ENCODE measurements at regions not wholly inside any gene's neighbourhood (a gene's known extent, or its start where the extent isn't known, plus 50 kb on each side); places are given as distances from the start of the nearest gene placed in this dataset.
"Not testable (repeated sequence)": the region's sequence is repeated elsewhere in the genome, so short reads cannot be mapped to it uniquely, and the experiment has no call there.

DNA sequence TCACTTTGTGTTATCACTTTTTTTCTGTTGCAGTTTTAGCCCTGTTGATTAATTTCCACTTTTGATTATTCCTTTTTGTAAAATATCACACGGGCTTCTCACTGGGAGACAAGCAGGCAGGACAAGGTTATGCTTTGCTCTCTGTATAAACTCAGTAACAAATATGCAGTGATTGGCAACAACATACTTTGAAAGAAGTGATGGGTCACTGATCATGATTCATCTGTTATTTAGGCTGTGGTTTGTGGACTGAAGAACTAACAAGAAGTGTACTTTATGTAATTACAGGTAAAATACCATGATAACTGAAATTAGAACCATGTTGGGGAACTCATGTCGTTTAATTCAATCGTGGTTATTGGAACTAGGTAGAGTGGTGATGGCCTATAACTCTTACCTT is 62.1 kb upstream of the ABI1 start:
- TF ChIP-seq, protein P1, sequence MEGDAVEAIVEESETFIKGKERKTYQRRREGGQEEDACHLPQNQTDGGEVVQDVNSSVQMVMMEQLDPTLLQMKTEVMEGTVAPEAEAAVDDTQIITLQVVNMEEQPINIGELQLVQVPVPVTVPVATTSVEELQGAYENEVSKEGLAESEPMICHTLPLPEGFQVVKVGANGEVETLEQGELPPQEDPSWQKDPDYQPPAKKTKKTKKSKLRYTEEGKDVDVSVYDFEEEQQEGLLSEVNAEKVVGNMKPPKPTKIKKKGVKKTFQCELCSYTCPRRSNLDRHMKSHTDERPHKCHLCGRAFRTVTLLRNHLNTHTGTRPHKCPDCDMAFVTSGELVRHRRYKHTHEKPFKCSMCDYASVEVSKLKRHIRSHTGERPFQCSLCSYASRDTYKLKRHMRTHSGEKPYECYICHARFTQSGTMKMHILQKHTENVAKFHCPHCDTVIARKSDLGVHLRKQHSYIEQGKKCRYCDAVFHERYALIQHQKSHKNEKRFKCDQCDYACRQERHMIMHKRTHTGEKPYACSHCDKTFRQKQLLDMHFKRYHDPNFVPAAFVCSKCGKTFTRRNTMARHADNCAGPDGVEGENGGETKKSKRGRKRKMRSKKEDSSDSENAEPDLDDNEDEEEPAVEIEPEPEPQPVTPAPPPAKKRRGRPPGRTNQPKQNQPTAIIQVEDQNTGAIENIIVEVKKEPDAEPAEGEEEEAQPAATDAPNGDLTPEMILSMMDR (IDR thresholded peaks at IDR 0.05), result not testable (repeated sequence)
- TF ChIP-seq EP300, POLR2A, POLR2AphosphoS5 (IDR thresholded peaks at IDR 0.05): not testable (repeated sequence)
